ENCODE measurements at regions not wholly inside any gene's neighbourhood (a gene's known extent, or its start where the extent isn't known, plus 50 kb on each side); places are given as distances from the start of the nearest gene placed in this dataset.

GRCh38 chr1:178599087-178599486 is 86.2 kb downstream of the TEX35 start:
- peaks cover 5% of the 10 kb centered on the region for H3K27me3 Mint-ChIP-seq
- Histone ChIP-seq H3K27me3 (ENCODE audit: control insufficient read depth in 1 of 2, insufficient read depth in 2 of 2, low read length in 2 of 2) (peaks cover 4% of the 10 kb centered on the region in 2 experiments), H3K36me3 (ENCODE audit: insufficient read depth, low read length) (no peaks in the 10 kb centered on the region), H3K4me3 (ENCODE audit: low read length) (no peak overlapping the region), H3K27ac (ENCODE audit: low read depth in 1 of 2, low read length in 2 of 2) (no peak overlapping the region), H3K9me3 (ENCODE audit: control insufficient read depth in 1 of 2, insufficient read depth in 1 of 2, low read length in 2 of 2) (no peaks in the 10 kb centered on the region), H3K4me1 (ENCODE audit: insufficient read depth, low read length) (no peaks in the 10 kb centered on the region)
- CTCF ChIA-PET: no interaction called here
- no peaks in the 10 kb centered on the region for H3K9me3 Mint-ChIP-seq
- H3K4me3 Mint-ChIP-seq: no peak overlapping the region
- H3K27ac Mint-ChIP-seq: no peak overlapping the region
- TF ChIP-seq CTCF (IDR thresholded peaks at IDR 0.05): no peak
- intact Hi-C loops (cut with DNase I, micrococcal nuclease): no loop called here
- no peaks in the 10 kb centered on the region for H3K36me3 Mint-ChIP-seq (ENCODE audit: low read depth)
- POLR2A ChIA-PET: no interaction called here
- H3K4me1 Mint-ChIP-seq (ENCODE audit: low read depth): no peaks in the 10 kb centered on the region
- ATAC-seq (ENCODE audit: poor library complexity): no peak
- no peak for DNase-seq

DNA sequence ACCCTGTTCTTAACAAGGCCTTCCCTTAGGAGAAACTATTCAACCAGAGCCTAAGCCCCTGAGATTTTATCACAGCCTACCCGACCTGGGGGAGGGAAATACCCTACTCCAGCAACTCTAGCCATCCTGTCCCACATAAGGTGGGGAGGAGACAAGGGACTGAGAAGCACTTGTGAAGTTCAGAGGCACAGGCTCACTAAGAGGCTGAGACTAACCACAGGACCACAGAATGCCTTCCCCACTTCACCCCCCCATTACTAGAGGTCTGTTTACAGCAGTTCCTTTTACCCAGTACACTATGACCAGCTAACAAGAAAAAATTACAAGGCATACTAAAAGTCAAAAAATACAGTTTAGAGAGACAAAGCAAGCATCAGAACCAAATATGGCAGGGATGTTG is 86.8 kb downstream of the TEX35 start:
- no peak for ATAC-seq (ENCODE audit: poor library complexity)
- Histone ChIP-seq H3K27ac (ENCODE audit: low read depth in 1 of 2, low read length in 2 of 2) (no peak overlapping the region), H3K4me3 (ENCODE audit: low read length) (no peak overlapping the region), H3K36me3 (ENCODE audit: insufficient read depth, low read length) (no peaks in the 10 kb centered on the region), H3K27me3 (ENCODE audit: control insufficient read depth in 1 of 2, insufficient read depth in 2 of 2, low read length in 2 of 2) (peaks cover 3 to 4% of the 10 kb centered on the region in 2 experiments), H3K9me3 (ENCODE audit: control insufficient read depth in 1 of 2, insufficient read depth in 1 of 2, low read length in 2 of 2) (no peaks in the 10 kb centered on the region), H3K4me1 (ENCODE audit: insufficient read depth, low read length) (no peaks in the 10 kb centered on the region)
- ChIA-PET CTCF (no interaction called here), POLR2A (no interaction called here)
- Mint-ChIP-seq H3K4me3 (no peak overlapping the region), H3K36me3 (ENCODE audit: low read depth) (no peaks in the 10 kb centered on the region), H3K4me1 (ENCODE audit: low read depth) (no peaks in the 10 kb centered on the region), H3K9me3 (no peaks in the 10 kb centered on the region), H3K27ac (no peak overlapping the region), H3K27me3 (peaks cover 5% of the 10 kb centered on the region)
- TF ChIP-seq CTCF (IDR thresholded peaks at IDR 0.05): no peak
- no peak for DNase-seq
- intact Hi-C loops (cut with DNase I, micrococcal nuclease): no loop called here

GRCh38 chr1:178603926-178604325 is 91.0 kb downstream of the TEX35 start:
- Histone ChIP-seq H3K4me3 (ENCODE audit: low read length) (no peak overlapping the region), H3K9me3 (ENCODE audit: control insufficient read depth in 1 of 2, insufficient read depth in 1 of 2, low read length in 2 of 2) (no peaks in the 10 kb centered on the region), H3K36me3 (ENCODE audit: insufficient read depth, low read length) (no peaks in the 10 kb centered on the region), H3K27ac (ENCODE audit: low read depth in 1 of 2, low read length in 2 of 2) (no peak overlapping the region), H3K27me3 (ENCODE audit: control insufficient read depth in 1 of 2, insufficient read depth in 2 of 2, low read length in 2 of 2) (peaks cover 0 to 3% of the 10 kb centered on the region in 2 experiments), H3K4me1 (ENCODE audit: insufficient read depth, low read length) (no peaks in the 10 kb centered on the region)
- ChIA-PET CTCF (no interaction called here), POLR2A (no interaction called here)
- Mint-ChIP-seq H3K36me3 (ENCODE audit: low read depth) (no peaks in the 10 kb centered on the region), H3K9me3 (peaks cover 2% of the 10 kb centered on the region), H3K27ac (no peak overlapping the region), H3K4me1 (ENCODE audit: low read depth) (no peaks in the 10 kb centered on the region), H3K27me3 (no peaks in the 10 kb centered on the region), H3K4me3 (no peak overlapping the region)
- no peak for DNase-seq
- intact Hi-C loops (cut with DNase I, micrococcal nuclease): no loop called here
- ATAC-seq (ENCODE audit: poor library complexity): no peak
- TF ChIP-seq CTCF (IDR thresholded peaks at IDR 0.05): no peak
